ENCODE measurements at regions not wholly inside any gene's neighbourhood (a gene's known extent, or its start where the extent isn't known, plus 50 kb on each side); places are given as distances from the start of the nearest gene placed in this dataset.

GRCh38 chr9:79780559-79780958 lies 208.8 kb downstream of the TLE4 start:
- DNase-seq (ENCODE audit: low spot score) (peak; percentile 30), ATAC-seq (peak; percentile 43; the same call in 1 of the 3 replicates), FAIRE-seq (no peak)
- H3K9ac ChIP-seq (ENCODE audit: insufficient read depth, low read depth, low read length) = no peak overlapping the region
- peaks cover 43% of the 10 kb centered on the region for H3K9me3 ChIP-seq (ENCODE audit: low read length)
- H3K36me3 ChIP-seq (replicated peaks in 1 of 2; ENCODE audit: control insufficient read depth in 1 of 2, insufficient read depth in 2 of 2, low read length in 2 of 2) = no peaks in the 10 kb centered on the region
- H3K79me2 ChIP-seq (ENCODE audit: insufficient read depth, low read length) = no peaks in the 10 kb centered on the region
- no peak overlapping the region for H3K4me2 ChIP-seq (ENCODE audit: low read depth, low read length)
- in situ Hi-C loops (cut with HindIII; ENCODE audit: extremely low pct_ligation_motif_present, low pct_unique_long_range_greater_than_20kb) = no loop called here
- ChIA-PET CTCF (ENCODE audit: low intra/inter-chr PET ratio, low total read pairs) (no interaction called here), POLR2A (no interaction called here)
- 0% methylated on average over 3 of the region's 3 CpGs for WGBS (ENCODE audit: low lambda C conversion rate)
- peaks cover 14% of the 10 kb centered on the region; the same call in 1 of the 2 replicates for H3K4me1 ChIP-seq (ENCODE audit: insufficient read depth, low read length)
- H3K4me3 ChIP-seq (replicated peaks in 1 of 3; ENCODE audit: insufficient read depth in 1 of 3, low read depth in 2 of 3, low read length in 3 of 3) = no peak overlapping the region
- intact Hi-C loops (cut with micrococcal nuclease; ENCODE audit: unreplicated experiment) = no loop called here
- H3K27ac ChIP-seq (ENCODE audit: extremely low read length, insufficient read depth, low read length) = no peak overlapping the region
- no peak overlapping the region for H2AFZ ChIP-seq (ENCODE audit: low read length)
- no TSS peak for BruUV-seq (replicated peaks)
- no peaks in the 10 kb centered on the region for H3K27me3 ChIP-seq (ENCODE audit: control insufficient read depth in 1 of 2, insufficient read depth in 2 of 2, low read length in 2 of 2)
- no peaks in the 10 kb centered on the region for H4K20me1 ChIP-seq (ENCODE audit: insufficient read depth, low read length)
- no peak for TF ChIP-seq ZSCAN9 (CRISPR knock-in tag; IDR thresholded peaks at IDR 0.05; ENCODE audit: borderline replicate concordance)
- no peak for TF ChIP-seq FOXA1 (IDR thresholded peaks at IDR 0.05)
- TF ChIP-seq FOXA1 (CRISPR knock-in tag; IDR thresholded peaks at IDR 0.05) = 0 out of 2 replicates have a peak, but pooled peaks have one; percentile 16
- TF ChIP-seq ARID5B (CRISPR knock-in tag; IDR thresholded peaks at IDR 0.05) = 0 out of 2 replicates have a peak, but pooled peaks have one; percentile 9
- TF ChIP-seq BCL6 (CRISPR knock-in tag; IDR thresholded peaks at IDR 0.05) = 0 out of 2 replicates have a peak, but pooled peaks have one; percentile 19
- peak; percentile 48; the same call in 1 of the 2 replicates for TF ChIP-seq SOX5 (CRISPR knock-in tag; IDR thresholded peaks at IDR 0.05; ENCODE audit: borderline replicate concordance)
- no peak for TF ChIP-seq SOX6 (IDR thresholded peaks at IDR 0.05)
- peak; percentile 87 for TF ChIP-seq SOX6 (CRISPR knock-in tag; IDR thresholded peaks at IDR 0.05)
- peak; percentile 74; the same call in 1 of the 2 replicates for TF ChIP-seq ZNF362 (CRISPR knock-in tag; IDR thresholded peaks at IDR 0.05; ENCODE audit: borderline replicate concordance)
- peak; percentile 55; the same call in 1 of the 2 replicates for TF ChIP-seq HNF4A (CRISPR knock-in tag; IDR thresholded peaks at IDR 0.05)
- peak; percentile 18; the same call in 1 of the 2 replicates for TF ChIP-seq ZNF331 (CRISPR knock-in tag; IDR thresholded peaks at IDR 0.05)
- no peak for TF ChIP-seq ZNF839 (CRISPR knock-in tag; IDR thresholded peaks at IDR 0.05; ENCODE audit: borderline replicate concordance)
- TF ChIP-seq CEBPB (IDR thresholded peaks at IDR 0.05; ENCODE audit: borderline replicate concordance, low read depth, low read length) = peak; percentile 72
- TF ChIP-seq, protein P1, sequence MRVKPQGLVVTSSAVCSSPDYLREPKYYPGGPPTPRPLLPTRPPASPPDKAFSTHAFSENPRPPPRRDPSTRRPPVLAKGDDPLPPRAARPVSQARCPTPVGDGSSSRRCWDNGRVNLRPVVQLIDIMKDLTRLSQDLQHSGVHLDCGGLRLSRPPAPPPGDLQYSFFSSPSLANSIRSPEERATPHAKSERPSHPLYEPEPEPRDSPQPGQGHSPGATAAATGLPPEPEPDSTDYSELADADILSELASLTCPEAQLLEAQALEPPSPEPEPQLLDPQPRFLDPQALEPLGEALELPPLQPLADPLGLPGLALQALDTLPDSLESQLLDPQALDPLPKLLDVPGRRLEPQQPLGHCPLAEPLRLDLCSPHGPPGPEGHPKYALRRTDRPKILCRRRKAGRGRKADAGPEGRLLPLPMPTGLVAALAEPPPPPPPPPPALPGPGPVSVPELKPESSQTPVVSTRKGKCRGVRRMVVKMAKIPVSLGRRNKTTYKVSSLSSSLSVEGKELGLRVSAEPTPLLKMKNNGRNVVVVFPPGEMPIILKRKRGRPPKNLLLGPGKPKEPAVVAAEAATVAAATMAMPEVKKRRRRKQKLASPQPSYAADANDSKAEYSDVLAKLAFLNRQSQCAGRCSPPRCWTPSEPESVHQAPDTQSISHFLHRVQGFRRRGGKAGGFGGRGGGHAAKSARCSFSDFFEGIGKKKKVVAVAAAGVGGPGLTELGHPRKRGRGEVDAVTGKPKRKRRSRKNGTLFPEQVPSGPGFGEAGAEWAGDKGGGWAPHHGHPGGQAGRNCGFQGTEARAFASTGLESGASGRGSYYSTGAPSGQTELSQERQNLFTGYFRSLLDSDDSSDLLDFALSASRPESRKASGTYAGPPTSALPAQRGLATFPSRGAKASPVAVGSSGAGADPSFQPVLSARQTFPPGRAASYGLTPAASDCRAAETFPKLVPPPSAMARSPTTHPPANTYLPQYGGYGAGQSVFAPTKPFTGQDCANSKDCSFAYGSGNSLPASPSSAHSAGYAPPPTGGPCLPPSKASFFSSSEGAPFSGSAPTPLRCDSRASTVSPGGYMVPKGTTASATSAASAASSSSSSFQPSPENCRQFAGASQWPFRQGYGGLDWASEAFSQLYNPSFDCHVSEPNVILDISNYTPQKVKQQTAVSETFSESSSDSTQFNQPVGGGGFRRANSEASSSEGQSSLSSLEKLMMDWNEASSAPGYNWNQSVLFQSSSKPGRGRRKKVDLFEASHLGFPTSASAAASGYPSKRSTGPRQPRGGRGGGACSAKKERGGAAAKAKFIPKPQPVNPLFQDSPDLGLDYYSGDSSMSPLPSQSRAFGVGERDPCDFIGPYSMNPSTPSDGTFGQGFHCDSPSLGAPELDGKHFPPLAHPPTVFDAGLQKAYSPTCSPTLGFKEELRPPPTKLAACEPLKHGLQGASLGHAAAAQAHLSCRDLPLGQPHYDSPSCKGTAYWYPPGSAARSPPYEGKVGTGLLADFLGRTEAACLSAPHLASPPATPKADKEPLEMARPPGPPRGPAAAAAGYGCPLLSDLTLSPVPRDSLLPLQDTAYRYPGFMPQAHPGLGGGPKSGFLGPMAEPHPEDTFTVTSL (CRISPR knock-in tag; IDR thresholded peaks at IDR 0.05; ENCODE audit: borderline replicate concordance) = peak; percentile 40; the same call in 1 of the 2 replicates
- no peak for TF ChIP-seq PREB (CRISPR knock-in tag; IDR thresholded peaks at IDR 0.05)
